Stromal cell of bone marrow (primary cell): ENCODE measurements at regions not wholly inside any gene's neighbourhood (a gene's known extent, or its start where the extent isn't known, plus 50 kb on each side); places are given as distances from the start of the nearest gene placed in this dataset.
"Not testable (repeated sequence)": the region's sequence is repeated elsewhere in the genome, so short reads cannot be mapped to it uniquely, and the experiment has no call there.

Experiments
- DNase-seq: peaks from one replicate; pipeline ENCODE4 v3.0.0-alpha.2; 2012; ENCODE audit warnings: low read depth

- DNase-seq: no peak
These were observed 119.0 kb downstream of the JRKL start for GRCh38 chr11:96508861-96509260.

- no peak for DNase-seq
These were observed 131.1 kb downstream of the JRKL start for GRCh38 chr11:96520939-96521338.

- DNase-seq: no peak
These were observed 133.8 kb downstream of the JRKL start for GRCh38 chr11:96523656-96524055.

GRCh38 chr11:96524475-96524874 is 134.7 kb downstream of the JRKL start:
- DNase-seq: no peak

- no peak for DNase-seq
These were observed 140.7 kb downstream of the JRKL start for GRCh38 chr11:96530473-96530872.

GRCh38 chr11:96538104-96538503 is 148.3 kb downstream of the JRKL start:
- no peak for DNase-seq

GRCh38 chr11:96538622-96539021 is 148.8 kb downstream of the JRKL start:
- no peak for DNase-seq

- no peak for DNase-seq
These were observed 151.1 kb downstream of the JRKL start for GRCh38 chr11:96540875-96541274.

- no peak for DNase-seq
These were observed 153.4 kb downstream of the JRKL start for GRCh38 chr11:96543177-96543576.

- DNase-seq: not testable (repeated sequence)
These were observed 155.4 kb downstream of the JRKL start for GRCh38 chr11:96545192-96545591.

- no peak for DNase-seq
These were observed 161.3 kb downstream of the JRKL start for GRCh38 chr11:96551136-96551535.

GRCh38 chr11:96554236-96554820 is 164.5 kb downstream of the JRKL start:
- DNase-seq: no peak

- not testable (repeated sequence) for DNase-seq
These were observed 166.0 kb downstream of the JRKL start for GRCh38 chr11:96555826-96556225.

GRCh38 chr11:96560727-96561126 is 170.9 kb downstream of the JRKL start:
- not testable (repeated sequence) for DNase-seq

- peak; percentile 2 for DNase-seq
These were observed 177.4 kb downstream of the JRKL start for GRCh38 chr11:96567176-96567575.

GRCh38 chr11:96567667-96568066 is 177.9 kb downstream of the JRKL start:
- DNase-seq: no peak

- no peak for DNase-seq
These were observed 186.6 kb downstream of the JRKL start for GRCh38 chr11:96576383-96576782.

GRCh38 chr11:96578379-96578778 is 188.6 kb downstream of the JRKL start:
- DNase-seq: no peak

- no peak for DNase-seq
These were observed 189.8 kb downstream of the JRKL start for GRCh38 chr11:96579656-96580055.

GRCh38 chr11:96580476-96581040 is 190.7 kb downstream of the JRKL start:
- DNase-seq: no peak

GRCh38 chr11:96585944-96586880 is 196.4 kb downstream of the JRKL start:
- DNase-seq: not testable (repeated sequence)

- DNase-seq: not testable (repeated sequence)
These were observed 199.0 kb downstream of the JRKL start for GRCh38 chr11:96588793-96589192.

- no peak for DNase-seq
These were observed 205.2 kb downstream of the JRKL start for GRCh38 chr11:96595011-96595410.
